ENCODE measurements at regions not wholly inside any gene's neighbourhood (a gene's known extent, or its start where the extent isn't known, plus 50 kb on each side); places are given as distances from the start of the nearest gene placed in this dataset.
"Not testable (repeated sequence)": the region's sequence is repeated elsewhere in the genome, so short reads cannot be mapped to it uniquely, and the experiment has no call there.

GRCh38 chr7:88589927-88590326, 169.6 kb upstream of the ZNF804B start:
- Mint-ChIP-seq H3K36me3 (ENCODE audit: low read depth) (no peaks in the 10 kb centered on the region), H3K4me1 (no peaks in the 10 kb centered on the region), H3K9me3 (no peaks in the 10 kb centered on the region), H3K27me3 (no peaks in the 10 kb centered on the region), H3K27ac (no peak overlapping the region), H3K4me3 (no peak overlapping the region)
- CTCF ChIA-PET, result no interaction called here
- POLR2A ChIA-PET, result no interaction called here
- no peak for DNase-seq

DNA sequence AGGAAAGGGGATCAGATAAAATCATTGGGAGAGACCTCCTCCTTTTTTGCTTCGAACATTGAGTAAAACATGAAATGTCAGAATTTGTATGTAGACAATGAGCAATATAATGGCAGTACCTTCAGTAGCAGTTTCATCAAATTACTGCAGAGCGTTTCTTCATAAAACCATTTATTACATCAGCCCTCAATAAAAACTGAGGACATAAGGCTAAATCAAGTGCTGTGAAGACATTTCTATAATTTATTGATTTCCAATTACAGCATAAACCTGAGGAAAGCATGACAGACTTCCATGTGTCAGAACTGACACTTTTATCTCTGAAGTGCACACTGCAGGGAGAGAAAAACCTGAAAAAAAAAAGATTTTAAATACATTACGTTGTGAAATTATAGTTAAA, 172.6 kb upstream of the ZNF804B start:
- Mint-ChIP-seq H3K36me3 (ENCODE audit: low read depth) (no peaks in the 10 kb centered on the region), H3K4me1 (no peaks in the 10 kb centered on the region), H3K9me3 (no peaks in the 10 kb centered on the region), H3K27me3 (no peaks in the 10 kb centered on the region), H3K27ac (no peak overlapping the region), H3K4me3 (no peak overlapping the region)
- ChIA-PET CTCF (no interaction called here), POLR2A (no interaction called here)
- DNase-seq, result no peak

GRCh38 chr7:88586219-88586618, 173.3 kb upstream of the ZNF804B start:
- DNase-seq, result no peak
- H3K27ac Mint-ChIP-seq, result no peak overlapping the region
- no peaks in the 10 kb centered on the region for H3K4me1 Mint-ChIP-seq
- POLR2A ChIA-PET, result no interaction called here
- CTCF ChIA-PET, result no interaction called here
- H3K27me3 Mint-ChIP-seq, result no peaks in the 10 kb centered on the region
- no peaks in the 10 kb centered on the region for H3K36me3 Mint-ChIP-seq (ENCODE audit: low read depth)
- H3K4me3 Mint-ChIP-seq, result no peak overlapping the region
- H3K9me3 Mint-ChIP-seq, result no peaks in the 10 kb centered on the region

DNA sequence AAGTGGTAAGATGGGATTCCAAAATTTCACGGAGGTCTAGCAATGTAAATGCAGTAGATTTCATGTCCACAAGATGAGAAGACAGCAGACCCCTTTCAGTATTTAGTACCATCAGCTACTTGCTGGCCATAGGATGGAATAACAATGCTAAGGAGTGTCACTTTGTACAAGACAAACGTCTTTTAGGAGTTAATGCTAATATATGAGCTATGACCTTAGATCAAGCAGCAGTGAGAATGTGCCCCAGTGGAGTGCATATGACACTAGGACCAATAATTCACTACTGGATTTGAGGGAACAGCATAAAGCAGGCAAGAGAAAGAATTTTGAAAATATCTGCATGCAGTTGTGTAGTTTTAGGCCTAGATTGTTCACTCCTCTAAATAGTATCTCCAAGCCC, 182.8 kb upstream of the ZNF804B start:
- no peaks in the 10 kb centered on the region for H3K9me3 Mint-ChIP-seq
- no peak overlapping the region for H3K27ac Mint-ChIP-seq
- H3K4me3 Mint-ChIP-seq, result no peak overlapping the region
- H3K4me1 Mint-ChIP-seq, result no peaks in the 10 kb centered on the region
- CTCF ChIA-PET, result no interaction called here
- DNase-seq, result no peak
- H3K36me3 Mint-ChIP-seq (ENCODE audit: low read depth), result no peaks in the 10 kb centered on the region
- no peaks in the 10 kb centered on the region for H3K27me3 Mint-ChIP-seq
- POLR2A ChIA-PET, result no interaction called here

- Mint-ChIP-seq H3K36me3 (ENCODE audit: low read depth) (no peaks in the 10 kb centered on the region), H3K27ac (no peak overlapping the region), H3K4me3 (no peak overlapping the region), H3K27me3 (no peaks in the 10 kb centered on the region), H3K9me3 (no peaks in the 10 kb centered on the region), H3K4me1 (no peaks in the 10 kb centered on the region)
- CTCF ChIA-PET, result no interaction called here
- DNase-seq, result no peak
- POLR2A ChIA-PET, result no interaction called here
Measured at GRCh38 chr7:88566162-88566729, 193.3 kb upstream of the ZNF804B start.

- POLR2A ChIA-PET, result no interaction called here
- H3K27ac Mint-ChIP-seq, result no peak overlapping the region
- no peak for DNase-seq
- H3K4me3 Mint-ChIP-seq, result no peak overlapping the region
- H3K36me3 Mint-ChIP-seq (ENCODE audit: low read depth), result no peaks in the 10 kb centered on the region
- no peaks in the 10 kb centered on the region for H3K4me1 Mint-ChIP-seq
- no peaks in the 10 kb centered on the region for H3K9me3 Mint-ChIP-seq
- no peaks in the 10 kb centered on the region for H3K27me3 Mint-ChIP-seq
- CTCF ChIA-PET, result no interaction called here
Measured at GRCh38 chr7:88565401-88565800, 194.1 kb upstream of the ZNF804B start.

GRCh38 chr7:88556441-88556840, 203.1 kb upstream of the ZNF804B start:
- H3K27ac Mint-ChIP-seq; H3K9me3 Mint-ChIP-seq; POLR2A ChIA-PET; H3K4me3 Mint-ChIP-seq; DNase-seq; H3K4me1 Mint-ChIP-seq; H3K36me3 Mint-ChIP-seq (ENCODE audit: low read depth); H3K27me3 Mint-ChIP-seq; CTCF ChIA-PET: not testable (repeated sequence)

GRCh38 chr7:88554847-88555246, 204.7 kb upstream of the ZNF804B start:
- DNase-seq; H3K36me3 Mint-ChIP-seq (ENCODE audit: low read depth); H3K9me3 Mint-ChIP-seq; CTCF ChIA-PET; H3K4me3 Mint-ChIP-seq; H3K4me1 Mint-ChIP-seq; POLR2A ChIA-PET; H3K27ac Mint-ChIP-seq; H3K27me3 Mint-ChIP-seq: not testable (repeated sequence)

DNA sequence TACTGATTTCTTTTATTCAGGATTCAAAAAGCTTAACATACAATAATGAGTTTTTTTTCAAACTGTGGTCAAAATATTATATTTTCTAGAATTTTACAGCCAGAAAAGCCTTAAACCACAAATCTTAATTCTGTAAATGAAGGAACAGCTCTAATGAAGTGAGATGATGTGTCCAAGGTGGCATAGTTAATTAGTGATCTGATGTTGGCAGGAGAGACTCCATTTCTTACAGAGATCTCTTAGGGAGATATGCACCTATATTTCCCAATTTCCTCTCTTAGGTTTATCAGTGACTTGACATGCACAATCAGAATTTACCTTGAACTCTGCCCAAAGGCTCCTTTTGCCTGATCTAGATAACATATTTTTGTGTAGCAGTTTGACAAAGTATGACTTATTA, 211.1 kb upstream of the ZNF804B start:
- H3K9me3 Mint-ChIP-seq, result peaks cover 4% of the 10 kb centered on the region
- POLR2A ChIA-PET, result no interaction called here
- H3K36me3 Mint-ChIP-seq (ENCODE audit: low read depth), result no peaks in the 10 kb centered on the region
- H3K27me3 Mint-ChIP-seq, result no peaks in the 10 kb centered on the region
- no peak overlapping the region for H3K27ac Mint-ChIP-seq
- CTCF ChIA-PET, result interaction anchor here (0.7 kb wide), 1 partner anchor 287 kb away, joined by 3 read pairs; no protein-coding TSS in a partner anchor
- DNase-seq, result no peak
- no peak overlapping the region for H3K4me3 Mint-ChIP-seq
- H3K4me1 Mint-ChIP-seq, result no peaks in the 10 kb centered on the region

DNA sequence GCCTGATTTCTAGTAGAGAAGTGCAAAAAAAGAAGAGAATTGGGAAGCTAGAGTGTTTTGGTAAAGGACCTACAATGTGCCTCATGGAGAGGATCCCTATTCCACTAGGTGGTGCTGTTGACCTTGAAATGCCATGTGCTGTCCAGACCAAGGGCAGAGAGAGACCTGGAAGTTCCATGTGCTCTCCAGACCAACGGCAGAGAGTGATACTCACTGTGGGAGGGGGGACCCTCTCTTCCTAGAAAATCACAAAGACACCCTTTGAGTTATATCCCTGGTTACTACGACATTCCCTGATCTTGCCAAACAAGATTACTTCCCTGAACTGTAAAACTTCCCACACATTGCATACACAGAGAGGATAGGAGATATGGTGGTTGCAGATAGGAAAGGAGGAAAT, 212.7 kb upstream of the ZNF804B start:
- Mint-ChIP-seq H3K4me3 (no peak overlapping the region), H3K36me3 (ENCODE audit: low read depth) (no peaks in the 10 kb centered on the region), H3K4me1 (no peaks in the 10 kb centered on the region), H3K27me3 (no peaks in the 10 kb centered on the region), H3K9me3 (peaks cover 4% of the 10 kb centered on the region), H3K27ac (no peak overlapping the region)
- CTCF ChIA-PET, result no interaction called here
- POLR2A ChIA-PET, result no interaction called here
- peak; percentile 32 for DNase-seq

DNA sequence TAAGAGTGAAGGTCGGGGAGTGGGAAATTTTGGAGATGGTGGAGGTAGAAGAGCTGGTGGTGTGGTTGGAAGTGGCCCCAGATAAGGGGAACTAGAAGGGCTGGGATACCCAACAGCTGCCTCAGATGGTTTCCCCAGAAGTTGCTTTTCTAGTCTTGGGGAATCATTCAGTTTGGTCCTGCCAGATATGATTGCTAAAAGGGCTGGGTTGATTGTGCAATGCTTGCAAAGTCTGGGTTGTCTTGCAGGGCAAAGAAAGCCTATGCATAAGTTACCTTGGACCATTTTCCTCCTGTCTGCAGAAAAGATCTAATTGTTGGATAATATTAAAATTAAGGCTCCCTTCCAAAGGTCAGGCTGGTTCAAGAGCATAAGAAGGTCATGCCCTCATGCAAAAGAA, 213.8 kb upstream of the ZNF804B start:
- CTCF ChIA-PET, result interaction anchor here (0.7 kb wide), 1 partner anchor 118 kb away, joined by 3 read pairs; no protein-coding TSS in a partner anchor
- Mint-ChIP-seq H3K27me3 (no peaks in the 10 kb centered on the region), H3K36me3 (ENCODE audit: low read depth) (no peaks in the 10 kb centered on the region), H3K4me1 (no peaks in the 10 kb centered on the region), H3K27ac (no peak overlapping the region), H3K4me3 (no peak overlapping the region), H3K9me3 (peaks cover 4% of the 10 kb centered on the region)
- no peak for DNase-seq
- POLR2A ChIA-PET, result no interaction called here

DNA sequence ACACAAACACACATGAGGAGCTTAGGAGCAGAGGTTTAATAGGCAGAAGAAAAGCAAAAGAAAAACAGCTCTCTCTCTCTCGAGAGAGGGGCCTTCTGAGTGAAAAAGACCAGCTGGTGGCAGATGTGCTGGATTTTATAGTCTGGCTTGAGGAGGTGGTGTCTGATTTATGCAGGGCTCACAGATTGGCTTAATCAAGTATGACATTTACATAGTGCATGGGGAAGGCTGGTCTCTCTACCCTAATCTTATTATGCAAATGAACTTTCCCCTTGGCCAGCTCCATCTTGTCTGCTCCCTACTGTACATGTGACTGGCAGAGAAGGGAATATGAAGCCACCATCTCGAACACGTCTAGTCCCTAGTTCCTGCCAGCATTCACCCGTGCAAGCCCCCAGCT, 219.5 kb upstream of the ZNF804B start:
- no peak overlapping the region for H3K27ac Mint-ChIP-seq
- CTCF ChIA-PET, result no interaction called here
- no peaks in the 10 kb centered on the region for H3K27me3 Mint-ChIP-seq
- H3K36me3 Mint-ChIP-seq (ENCODE audit: low read depth), result no peaks in the 10 kb centered on the region
- no peak for DNase-seq
- no peak overlapping the region for H3K4me3 Mint-ChIP-seq
- H3K4me1 Mint-ChIP-seq, result no peaks in the 10 kb centered on the region
- H3K9me3 Mint-ChIP-seq, result peaks cover 2% of the 10 kb centered on the region
- POLR2A ChIA-PET, result no interaction called here

DNA sequence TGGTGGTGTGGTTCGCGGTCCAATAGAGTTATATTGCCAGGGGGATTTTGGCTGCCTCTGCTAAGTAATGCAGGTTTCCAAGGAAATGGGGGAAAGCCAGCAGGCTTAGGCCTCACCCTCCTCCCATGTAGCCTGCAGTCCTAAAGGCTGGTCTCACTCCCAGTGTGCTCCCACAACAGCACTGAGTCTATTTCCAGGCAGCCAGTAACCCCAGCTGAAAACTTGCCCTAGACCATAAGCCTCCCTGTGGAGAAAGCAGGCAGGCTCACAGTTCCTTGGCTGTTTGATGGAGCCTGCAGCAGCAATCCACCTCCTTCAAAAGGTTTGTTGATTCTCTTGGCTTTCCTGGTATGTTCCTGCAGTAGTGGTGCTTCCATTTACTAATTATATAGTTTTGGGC, 220.0 kb upstream of the ZNF804B start:
- no peak for DNase-seq
- CTCF ChIA-PET, result no interaction called here
- Mint-ChIP-seq H3K27me3 (no peaks in the 10 kb centered on the region), H3K4me1 (no peaks in the 10 kb centered on the region), H3K4me3 (no peak overlapping the region), H3K9me3 (peaks cover 2% of the 10 kb centered on the region), H3K27ac (no peak overlapping the region), H3K36me3 (ENCODE audit: low read depth) (no peaks in the 10 kb centered on the region)
- POLR2A ChIA-PET, result no interaction called here

GRCh38 chr7:88523645-88524044, 217.0 kb upstream of the STEAP4 start:
- Mint-ChIP-seq H3K27me3 (no peaks in the 10 kb centered on the region), H3K27ac (no peak overlapping the region), H3K36me3 (ENCODE audit: low read depth) (no peaks in the 10 kb centered on the region), H3K9me3 (no peaks in the 10 kb centered on the region), H3K4me1 (no peaks in the 10 kb centered on the region), H3K4me3 (no peak overlapping the region)
- CTCF ChIA-PET, result no interaction called here
- no peak for DNase-seq
- POLR2A ChIA-PET, result no interaction called here

GRCh38 chr7:88522771-88523293, 216.1 kb upstream of the STEAP4 start:
- Mint-ChIP-seq H3K36me3 (ENCODE audit: low read depth) (no peaks in the 10 kb centered on the region), H3K4me3 (no peak overlapping the region), H3K27ac (no peak overlapping the region), H3K9me3 (no peaks in the 10 kb centered on the region), H3K4me1 (no peaks in the 10 kb centered on the region), H3K27me3 (no peaks in the 10 kb centered on the region)
- ChIA-PET POLR2A (no interaction called here), CTCF (no interaction called here)
- DNase-seq, result no peak
